Tibial nerve (tissue), 4 donors: ENCODE measurements at regions not wholly inside any gene's neighbourhood (a gene's known extent, or its start where the extent isn't known, plus 50 kb on each side); places are given as distances from the start of the nearest gene placed in this dataset.

Source experiments
- DNase-seq, 2 donors: peaks; one replicate each; pipeline ENCODE4 v3.0.0-alpha.2; 2019; ENCODE audit warnings: low spot score in 2 of 2
- H3K27ac ChIP-seq, 4 donors: fragments of 200-600 bp; sonication (generic) in 3 of 4; one replicate each; pipeline ENCODE4 v1.5.1; 2017 to 2019; ENCODE audit warnings: mild to moderate bottlenecking in 1 of 4
- H3K27me3 ChIP-seq, 2 donors: fragments of 200-600 bp; sonication (generic) in 1 of 2; one replicate each; pipeline versions ENCODE4 v1.5.1 to v1.6.0; 2017 to 2019
- H3K36me3 ChIP-seq, 3 donors: fragments of 200-600 bp; sonication (generic); one replicate each; pipeline ENCODE4 v1.5.1; 2018 to 2019
- H3K4me1 ChIP-seq, 4 donors: fragments of 200-600 bp; sonication (generic) in 3 of 4; one replicate each; pipeline ENCODE4 v1.5.1; 2017 to 2019
- H3K4me3 ChIP-seq, 4 donors: fragments of 200-600 bp; sonication (generic) in 3 of 4; one replicate each; pipeline ENCODE4 v1.5.1; 2017 to 2019; ENCODE audit warnings: mild to moderate bottlenecking in 1 of 4, moderate library complexity in 1 of 4
- H3K9me3 ChIP-seq, 4 donors: fragments of 200-600 bp; sonication (generic) in 3 of 4; one replicate each; pipeline ENCODE4 v1.5.1; 2017 to 2019
- EP300 ChIP-seq, 2 donors: sonication (generic); formaldehyde crosslinking; IDR thresholded peaks; one replicate each; pipeline ENCODE4 v1.6.1; 2017; ENCODE audit warnings: antibody characterized with exemption in 2 of 2, mild to moderate bottlenecking in 1 of 2
- POLR2A ChIP-seq, 2 donors: fragments of 450-650 bp; IDR thresholded peaks; one replicate each; pipeline ENCODE4 v1.6.1; 2017; ENCODE audit warnings: antibody characterized with exemption in 2 of 2, mild to moderate bottlenecking in 2 of 2, moderate library complexity in 2 of 2
- WGBS, 2 donors: methylation state at CpG; one replicate each; pipeline ENCODE4 v1.1.5; 2018; 5-methylcytosine and 5-hydroxymethylcytosine counted together
- TF ChIP-seq, protein P1 (sequence below), 5 experiments: fragments of 200-600 bp in 3 of 5; fragments of 450-650 bp in 2 of 5; sonication (generic) in 3 of 5; IDR thresholded peaks; one replicate each; pipeline ENCODE4 v1.5.1; 2016 to 2019; ENCODE audit warnings: antibody characterized with exemption in 5 of 5, mild to moderate bottlenecking in 3 of 5, moderate library complexity in 2 of 5

- TF ChIP-seq, protein P1, sequence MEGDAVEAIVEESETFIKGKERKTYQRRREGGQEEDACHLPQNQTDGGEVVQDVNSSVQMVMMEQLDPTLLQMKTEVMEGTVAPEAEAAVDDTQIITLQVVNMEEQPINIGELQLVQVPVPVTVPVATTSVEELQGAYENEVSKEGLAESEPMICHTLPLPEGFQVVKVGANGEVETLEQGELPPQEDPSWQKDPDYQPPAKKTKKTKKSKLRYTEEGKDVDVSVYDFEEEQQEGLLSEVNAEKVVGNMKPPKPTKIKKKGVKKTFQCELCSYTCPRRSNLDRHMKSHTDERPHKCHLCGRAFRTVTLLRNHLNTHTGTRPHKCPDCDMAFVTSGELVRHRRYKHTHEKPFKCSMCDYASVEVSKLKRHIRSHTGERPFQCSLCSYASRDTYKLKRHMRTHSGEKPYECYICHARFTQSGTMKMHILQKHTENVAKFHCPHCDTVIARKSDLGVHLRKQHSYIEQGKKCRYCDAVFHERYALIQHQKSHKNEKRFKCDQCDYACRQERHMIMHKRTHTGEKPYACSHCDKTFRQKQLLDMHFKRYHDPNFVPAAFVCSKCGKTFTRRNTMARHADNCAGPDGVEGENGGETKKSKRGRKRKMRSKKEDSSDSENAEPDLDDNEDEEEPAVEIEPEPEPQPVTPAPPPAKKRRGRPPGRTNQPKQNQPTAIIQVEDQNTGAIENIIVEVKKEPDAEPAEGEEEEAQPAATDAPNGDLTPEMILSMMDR (IDR thresholded peaks at IDR 0.05), result no peak
- TF ChIP-seq EP300 (IDR thresholded peaks at IDR 0.05) (no peak), POLR2A (IDR thresholded peaks at IDR 0.05) (no peak)
- Histone ChIP-seq H3K4me3 (no peak overlapping the region), H3K36me3 (no peaks in the 10 kb centered on the region), H3K27me3 (peaks cover 0 to 31% of the 10 kb centered on the region in 2 donors), H3K9me3 (no peaks in the 10 kb centered on the region), H3K27ac (no peak overlapping the region), H3K4me1 (peaks cover 0 to 23% (median 2%) of the 10 kb centered on the region in 4 donors)
- 18 to 21% methylated on average over 5 of the region's 5 CpGs for WGBS, 2 donors
- no peak for DNase-seq
Measured at GRCh38 chr1:58248072-58248471, 298.5 kb downstream of the OMA1 start.

DNA sequence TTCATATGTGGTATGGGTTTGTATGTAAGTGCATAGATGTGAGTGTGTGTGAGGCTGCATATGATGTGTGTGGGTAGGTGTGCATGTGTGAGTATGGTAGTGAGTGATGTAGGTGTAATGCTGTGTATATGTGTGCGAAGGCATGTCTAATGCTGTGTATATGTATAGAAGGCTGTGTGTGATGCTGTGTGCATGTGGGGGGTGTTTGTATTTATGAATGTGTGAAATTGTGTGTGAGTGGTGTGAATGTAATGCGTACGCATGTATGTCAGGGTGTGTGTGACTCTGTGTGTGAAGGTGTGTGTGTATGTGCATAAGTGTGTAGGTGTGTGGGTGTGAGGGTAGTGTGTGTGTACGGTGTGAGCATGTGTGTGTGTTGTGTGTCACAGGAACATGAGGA is 300.0 kb downstream of the OMA1 start:
- Histone ChIP-seq H3K36me3 (no peaks in the 10 kb centered on the region), H3K27me3 (peaks cover 0 to 31% of the 10 kb centered on the region in 2 donors), H3K9me3 (no peaks in the 10 kb centered on the region), H3K27ac (no peak overlapping the region), H3K4me3 (no peak overlapping the region), H3K4me1 (peaks cover 0 to 23% (median 2%) of the 10 kb centered on the region in 4 donors)
- DNase-seq, result no peak
- 91 to 95% methylated on average over 4 of the region's 4 CpGs for WGBS, 2 donors
- TF ChIP-seq POLR2A (IDR thresholded peaks at IDR 0.05) (no peak), EP300 (IDR thresholded peaks at IDR 0.05) (no peak)
- TF ChIP-seq, protein P1 (IDR thresholded peaks at IDR 0.05), result no peak

DNA sequence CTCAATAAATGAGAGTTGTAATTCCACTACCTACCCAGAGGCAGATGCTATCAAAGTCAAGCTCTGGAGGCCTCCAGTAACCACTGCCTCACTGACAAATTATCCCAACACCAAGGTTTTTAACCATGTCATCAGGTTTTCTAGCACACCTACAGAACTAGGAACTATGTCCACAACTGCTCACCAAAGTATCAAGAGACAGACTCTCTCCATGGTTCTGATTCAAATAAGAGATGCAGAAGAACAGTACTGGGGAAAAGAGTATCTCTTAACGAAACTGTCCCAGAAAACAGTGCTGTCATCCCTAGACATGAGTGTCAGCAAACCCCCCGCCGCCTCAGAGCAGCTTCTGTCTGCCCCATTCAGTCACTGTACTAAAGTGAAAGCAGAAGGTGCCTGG is 301.7 kb downstream of the OMA1 start:
- peaks cover 0 to 17% (median 2%) of the 10 kb centered on the region in 4 donors for H3K4me1 ChIP-seq
- peaks cover 0 to 27% of the 10 kb centered on the region in 2 donors for H3K27me3 ChIP-seq
- WGBS, 2 donors, result 69 to 78% methylated on average over 3 of the region's 3 CpGs
- H3K4me3 ChIP-seq, result no peak overlapping the region
- H3K36me3 ChIP-seq, result no peaks in the 10 kb centered on the region
- no peak overlapping the region for H3K27ac ChIP-seq
- DNase-seq, result no peak
- TF ChIP-seq, protein P1 (IDR thresholded peaks at IDR 0.05), result no peak
- no peak for TF ChIP-seq EP300 (IDR thresholded peaks at IDR 0.05)
- TF ChIP-seq POLR2A (IDR thresholded peaks at IDR 0.05), result no peak
- no peaks in the 10 kb centered on the region for H3K9me3 ChIP-seq

- Histone ChIP-seq H3K4me1 (no peaks in the 10 kb centered on the region), H3K27me3 (no peaks in the 10 kb centered on the region), H3K4me3 (no peak overlapping the region), H3K27ac (no peak overlapping the region), H3K36me3 (no peaks in the 10 kb centered on the region), H3K9me3 (no peaks in the 10 kb centered on the region)
- TF ChIP-seq, protein P1 (IDR thresholded peaks at IDR 0.05), result no peak
- no peak for TF ChIP-seq EP300 (IDR thresholded peaks at IDR 0.05)
- no peak for TF ChIP-seq POLR2A (IDR thresholded peaks at IDR 0.05)
- WGBS, 2 donors, result 32 to 71% methylated on average over 2 of the region's 2 CpGs
- DNase-seq, result no peak
Measured at GRCh38 chr1:58238846-58239245, 307.7 kb downstream of the OMA1 start.

- no peak overlapping the region for H3K27ac ChIP-seq
- DNase-seq, result no peak
- no peaks in the 10 kb centered on the region for H3K27me3 ChIP-seq
- TF ChIP-seq POLR2A (IDR thresholded peaks at IDR 0.05) (no peak), EP300 (IDR thresholded peaks at IDR 0.05) (no peak)
- TF ChIP-seq, protein P1 (IDR thresholded peaks at IDR 0.05), result no peak
- H3K36me3 ChIP-seq, result no peaks in the 10 kb centered on the region
- 59 to 60% methylated on average over 3 of the region's 3 CpGs for WGBS, 2 donors
- H3K4me3 ChIP-seq, result no peak overlapping the region
- H3K4me1 ChIP-seq, result no peaks in the 10 kb centered on the region
- H3K9me3 ChIP-seq, result no peaks in the 10 kb centered on the region
Measured at GRCh38 chr1:58233729-58234128, 312.8 kb downstream of the OMA1 start.
